GM12878 (cell line): ENCODE measurements at regions not wholly inside any gene's neighbourhood (a gene's known extent, or its start where the extent isn't known, plus 50 kb on each side); places are given as distances from the start of the nearest gene placed in this dataset.

Experiments used
- ATAC-seq: fragments of 200-7000 bp; cut with Tn5 transposase; 3 replicates; pipeline ENCODE4 v1.9.1; 2020; ENCODE audit warnings: mild to moderate bottlenecking, moderate library complexity
- BruUV-seq: library from RNA; stranded (reverse); fragments of 400-500 nt; replicated peaks from 2 replicates; lab custom pipeline; 2021; lab: Mats Ljungman, UMichigan
- CTCF ChIA-PET: fragments of 300-600 bp; sonication (Branson Sonifier 250); formaldehyde crosslinking; extraction: SDS; loops from one replicate; lab custom pipeline; 2021; ENCODE audit warnings: inconsistent platforms; lab: Yijun Ruan, JAX
- POLR2A ChIA-PET: fragments of 350-600 bp; formaldehyde crosslinking; extraction: SDS; loops from one replicate; lab custom pipeline; 2021; ENCODE audit warnings: inconsistent platforms; lab: Charles Lee
- RAD21 ChIA-PET: fragments of 300-600 bp; sonication (Branson Sonifier 250); formaldehyde crosslinking; loops from one replicate; lab custom pipeline; 2023; ENCODE audit warnings: antibody characterized with exemption; ENCODE audit not compliant: unreplicated experiment; lab: Charles Lee
- SMC1A ChIA-PET: fragments of 300-600 bp; sonication (Branson Sonifier 250); formaldehyde crosslinking; loops from one replicate; lab custom pipeline; 2023; ENCODE audit not compliant: unreplicated experiment, uncharacterized antibody; lab: Charles Lee
- DNase-seq: peaks from one replicate; pipeline ENCODE4 v3.0.0-alpha.2; 2011; ENCODE audit warnings: low read depth, low spot score
- FAIRE-seq: peaks from 3 replicates; lab custom pipeline; 2011; peaks lifted over from hg19 to GRCh38; lab: Jason Lieb, UNC
- H2AFZ ChIP-seq: 2 replicates; pipeline ENCODE4 v1.6.0; 2011; ENCODE audit warnings: low read depth, low read length, control low read depth; ENCODE audit not compliant: control insufficient read depth
- H3K27ac ChIP-seq: 2 replicates; pipeline ENCODE4 v1.5.1; 2011; ENCODE audit warnings: control low read depth; ENCODE audit not compliant: control insufficient read depth, insufficient read depth
- H3K27me3 ChIP-seq, 2 experiments: replicated peaks in 1 of 2; 2 replicates each; pipeline versions ENCODE4 v1.6.0 to v1.6.1; 2011; ENCODE audit warnings: low read length in 1 of 2; ENCODE audit not compliant: control insufficient read depth in 2 of 2, insufficient read depth in 2 of 2
- H3K36me3 ChIP-seq, 2 experiments: 2 replicates each; pipeline ENCODE4 v1.5.1; 2011; ENCODE audit warnings: low read length in 1 of 2; ENCODE audit not compliant: control insufficient read depth in 2 of 2, insufficient read depth in 2 of 2
- H3K4me1 ChIP-seq: 2 replicates; pipeline ENCODE4 v1.6.1; 2011; ENCODE audit warnings: mild to moderate bottlenecking, low read length, moderate library complexity, mixed read lengths; ENCODE audit not compliant: control insufficient read depth, insufficient read depth
- H3K4me2 ChIP-seq: 2 replicates; pipeline ENCODE4 v1.6.0; 2011; ENCODE audit warnings: control low read depth; ENCODE audit not compliant: control insufficient read depth, insufficient read depth
- H3K4me3 ChIP-seq: fragments of 200-600 bp; sonication (generic); 2 replicates; pipeline ENCODE4 v1.5.1; 2016
- H3K79me2 ChIP-seq: 2 replicates; pipeline ENCODE4 v1.6.0; 2011; ENCODE audit warnings: low read length; ENCODE audit not compliant: control insufficient read depth, insufficient read depth
- H3K9ac ChIP-seq: 2 replicates; pipeline ENCODE4 v1.8.0; 2011; ENCODE audit warnings: low read length, control low read depth, mixed read lengths; ENCODE audit not compliant: control insufficient read depth, insufficient read depth
- H3K9me3 ChIP-seq: replicated peaks from 3 replicates; pipeline ENCODE4 v1.5.1; 2011; ENCODE audit warnings: mild to moderate bottlenecking, low read length; ENCODE audit not compliant: control insufficient read depth, insufficient read depth
- H4K20me1 ChIP-seq: 2 replicates; pipeline ENCODE4 v1.6.0; 2011; ENCODE audit not compliant: control insufficient read depth, insufficient read depth
- BCLAF1 ChIP-seq: fragments of 450-650 bp; IDR thresholded peaks from 2 replicates; pipeline ENCODE4 v1.6.1; 2017; ENCODE audit warnings: antibody characterized with exemption, mild to moderate bottlenecking, moderate library complexity
- CEBPZ ChIP-seq: fragments of 150-350 bp; IDR thresholded peaks from 2 replicates; pipeline ENCODE4 v1.6.1; 2016; ENCODE audit warnings: low read depth, low read length
- CHD1 ChIP-seq: IDR thresholded peaks from 2 replicates; pipeline ENCODE4 v1.6.1; 2012; ENCODE audit warnings: low read depth, low read length, improper control_type of control experiment
- E4F1 ChIP-seq: fragments of 450-650 bp; IDR thresholded peaks from 2 replicates; pipeline ENCODE4 v1.6.1; 2018; ENCODE audit warnings: borderline replicate concordance, mild to moderate bottlenecking; ENCODE audit not compliant: partially characterized antibody
- PAX8 ChIP-seq: fragments of 450-650 bp; IDR thresholded peaks from 2 replicates; pipeline ENCODE4 v1.6.1; 2017; ENCODE audit warnings: mild to moderate bottlenecking, moderate library complexity
- PKNOX1 ChIP-seq: fragments of 450-650 bp; IDR thresholded peaks from 2 replicates; pipeline ENCODE4 v1.6.1; 2016; ENCODE audit warnings: mild to moderate bottlenecking
- REST ChIP-seq: IDR thresholded peaks from 2 replicates; pipeline ENCODE4 v1.6.1; 2012; ENCODE audit warnings: mild to moderate bottlenecking, low read depth, low read length
- SMAD1 ChIP-seq: fragments of 450-650 bp; IDR thresholded peaks from 2 replicates; pipeline ENCODE4 v1.6.1; 2018; ENCODE audit warnings: mild to moderate bottlenecking, low read depth; ENCODE audit not compliant: partially characterized antibody
- SP1 ChIP-seq: IDR thresholded peaks from one replicate; pipeline ENCODE4 v1.6.1; 2011; ENCODE audit warnings: low read depth, low read length
- SRF ChIP-seq, 2 experiments: IDR thresholded peaks; 2 replicates each; pipeline ENCODE4 v1.6.1; 2011; ENCODE audit warnings: low read depth in 2 of 2, low read length in 2 of 2, mild to moderate bottlenecking in 1 of 2, moderate library complexity in 1 of 2
- TCF7 ChIP-seq: IDR thresholded peaks from 2 replicates; pipeline ENCODE4 v1.6.1; 2014; ENCODE audit warnings: antibody characterized with exemption, borderline replicate concordance
- WGBS: methylation state at CpG from one replicate; pipeline ENCODE4 v1.1.6; 2016; ENCODE audit warnings: low lambda C conversion rate; ENCODE audit not compliant: insufficient replicate concordance, insufficient coverage; ENCODE audit errors: missing lambda C conversion rate; 5-methylcytosine and 5-hydroxymethylcytosine counted together
- in situ Hi-C: fragments of 300-500 bp; cut with MboI; formaldehyde crosslinking; loops from 9 replicates; pipeline ENCODE4 v1.14.3; 2018; ENCODE audit warnings: mixed read lengths
- intact Hi-C: fragments of 100-400 bp; cut with micrococcal nuclease; formaldehyde crosslinking; loops from one replicate; pipeline ENCODE4 v1.14.2; 2022; ENCODE audit not compliant: unreplicated experiment

- no peaks in the 10 kb centered on the region for H3K36me3 ChIP-seq
- no peaks in the 10 kb centered on the region for H3K4me1 ChIP-seq
- no peak for ATAC-seq
- RAD21 ChIA-PET: no interaction called here
- WGBS: 59% methylated on average over 7 of the region's 7 CpGs
- no peak overlapping the region for H3K27ac ChIP-seq
- SMC1A ChIA-PET: no interaction called here
- BruUV-seq: no TSS peak
- POLR2A ChIA-PET: no interaction called here
- intact Hi-C loops (no loop called here), in situ Hi-C loops (no loop called here)
- H3K9me3 ChIP-seq: no peaks in the 10 kb centered on the region
- CTCF ChIA-PET: no interaction called here
- no peaks in the 10 kb centered on the region for H3K79me2 ChIP-seq
- H3K4me3 ChIP-seq: no peak overlapping the region
- no peak overlapping the region for H2AFZ ChIP-seq
- no peak for DNase-seq
- no peaks in the 10 kb centered on the region for H4K20me1 ChIP-seq
- no peaks in the 10 kb centered on the region for H3K27me3 ChIP-seq
- no peak overlapping the region for H3K4me2 ChIP-seq
- FAIRE-seq: no peak
- H3K9ac ChIP-seq: no peak overlapping the region
- no peak for TF ChIP-seq SP1
- TF ChIP-seq PKNOX1: no peak
- no peak for TF ChIP-seq TCF7
- no peak for TF ChIP-seq PAX8
- TF ChIP-seq CEBPZ: no peak
- no peak for TF ChIP-seq REST
- no peak for TF ChIP-seq E4F1
- TF ChIP-seq BCLAF1: no peak
- no peak for TF ChIP-seq SRF (IDR thresholded peaks at IDR 0.05; ENCODE audit: low read depth in 2 of 2, low read length in 2 of 2)
- TF ChIP-seq CHD1: no peak
- TF ChIP-seq SMAD1: no peak
These were observed 101.9 kb upstream of the COX10 start for GRCh38 chr17:13967416-13967815.
